Smooth muscle cell of the brain vasculature (primary cell): ENCODE measurements at regions not wholly inside any gene's neighbourhood (a gene's known extent, or its start where the extent isn't known, plus 50 kb on each side); places are given as distances from the start of the nearest gene placed in this dataset.

ENCODE experiments used
- DNase-seq: peaks from one replicate; pipeline ENCODE4 v3.0.0-alpha.2; 2012; ENCODE audit warnings: low read depth, low spot score

GRCh38 chr2:21498016-21498415, 374.2 kb downstream of the TDRD15 start:
- no peak for DNase-seq

GRCh38 chr2:21500401-21500945, 376.7 kb downstream of the TDRD15 start:
- no peak for DNase-seq

DNA sequence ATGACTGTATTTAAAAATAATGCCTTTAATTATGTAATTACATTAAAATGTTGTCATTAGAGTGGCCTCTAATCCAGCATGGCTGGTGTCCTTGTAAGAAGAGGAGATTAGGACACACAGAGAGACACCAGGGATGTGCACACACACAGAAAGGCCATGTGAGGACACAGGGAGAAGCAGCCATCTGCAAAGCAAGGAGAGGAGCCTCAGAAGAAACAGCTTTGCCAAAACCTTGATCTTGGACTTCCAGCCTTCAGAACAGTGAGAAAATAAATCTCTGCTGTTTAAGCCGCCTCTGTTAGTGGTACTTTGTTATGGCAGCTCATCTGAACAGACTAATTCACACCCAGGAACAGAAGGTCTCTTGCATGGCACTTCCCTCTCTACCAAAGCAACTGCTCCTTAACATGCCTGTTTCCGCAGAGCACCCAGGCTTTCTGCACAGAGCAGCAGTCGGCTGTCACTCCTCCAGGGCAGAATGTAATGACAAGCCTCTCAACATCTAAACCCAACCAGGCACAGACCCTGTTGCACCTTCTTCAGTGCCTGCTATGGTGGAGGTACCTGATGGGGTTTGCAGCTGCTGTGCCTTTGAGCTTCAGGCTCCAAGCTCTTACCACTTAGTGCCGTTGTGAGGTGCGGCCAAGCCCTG, 377.7 kb downstream of the TDRD15 start:
- no peak for DNase-seq

DNA sequence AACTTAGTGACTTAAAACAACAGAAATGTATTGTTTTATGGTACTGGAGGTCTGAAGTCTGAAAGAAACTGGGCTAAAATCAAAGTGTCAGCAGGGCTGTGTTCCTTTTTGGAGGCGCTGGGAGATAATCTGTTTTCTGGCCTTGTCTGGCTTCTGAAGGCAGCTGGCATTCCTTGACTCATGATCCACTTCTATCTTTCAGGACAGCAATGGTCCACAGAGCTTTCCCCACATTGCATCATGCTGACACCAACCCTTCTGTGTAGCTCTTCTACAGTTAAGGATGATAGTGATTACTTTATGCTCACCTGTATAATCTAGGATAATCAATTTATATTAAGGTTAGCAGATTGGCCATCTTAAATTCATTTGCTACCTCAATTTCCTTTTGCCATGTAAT, 392.1 kb downstream of the TDRD15 start:
- no peak for DNase-seq

GRCh38 chr2:21519412-21519811, 395.6 kb downstream of the TDRD15 start:
- no peak for DNase-seq

DNA sequence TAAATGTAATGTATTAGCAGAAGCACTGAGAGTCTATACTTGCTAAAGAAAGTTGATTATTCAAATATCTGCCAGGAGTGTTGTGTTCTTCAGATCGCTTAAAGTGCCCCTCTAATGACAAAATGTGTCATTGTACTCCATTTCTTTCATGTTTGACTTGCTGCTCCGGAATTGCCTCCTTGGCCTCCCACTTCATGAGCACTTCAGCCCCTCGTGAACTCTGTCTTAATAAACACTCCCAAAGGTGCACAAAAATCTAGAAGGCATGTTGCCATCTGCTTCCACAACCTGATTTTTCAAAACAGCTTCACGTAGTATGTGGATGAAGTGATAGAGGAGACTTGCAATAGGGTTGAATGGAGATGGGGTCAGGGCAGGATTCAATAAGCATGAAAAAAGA, 396.1 kb downstream of the TDRD15 start:
- no peak for DNase-seq

GRCh38 chr2:21535826-21536225, 412.1 kb downstream of the TDRD15 start:
- no peak for DNase-seq

DNA sequence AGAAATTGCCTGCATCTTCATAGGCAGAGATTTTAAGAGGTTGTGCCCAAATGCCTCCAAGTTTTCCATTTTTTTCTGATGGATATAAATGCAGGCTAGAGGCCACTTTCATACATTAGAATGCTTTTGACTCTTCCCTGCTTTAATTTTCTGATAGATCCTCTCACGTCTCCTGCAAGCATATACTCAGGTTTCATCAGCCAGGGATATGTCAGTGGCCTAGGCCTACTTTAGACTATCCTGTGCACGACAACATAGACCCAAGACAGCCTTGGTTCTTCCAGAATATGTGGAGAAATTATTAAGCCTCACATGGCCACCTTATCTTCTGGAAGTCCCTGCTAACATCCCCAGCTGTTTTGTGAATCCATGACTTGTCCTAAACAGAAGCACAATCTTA, 415.9 kb downstream of the TDRD15 start:
- DNase-seq: no peak

DNA sequence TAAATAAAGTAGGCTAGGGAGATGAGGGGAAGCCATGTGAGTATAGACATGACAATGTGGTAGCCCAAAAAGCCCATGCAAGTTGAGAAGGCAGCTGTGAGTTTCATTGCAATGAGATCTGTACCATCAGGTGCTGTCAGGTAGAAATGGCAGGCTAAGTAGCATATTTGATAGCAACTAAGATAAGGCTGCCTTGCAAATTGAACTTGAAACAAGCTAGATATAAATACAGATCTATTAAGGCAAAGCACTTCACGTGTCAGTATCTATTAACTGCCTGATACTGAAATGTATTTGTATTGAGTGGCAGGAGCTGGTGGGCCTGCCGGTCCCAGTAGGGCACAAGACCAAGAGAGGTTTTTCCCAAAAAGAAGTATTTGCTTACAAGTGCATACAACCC, 419.9 kb downstream of the TDRD15 start:
- no peak for DNase-seq

- DNase-seq: no peak
Observed at GRCh38 chr2:21544392-21544791, 420.6 kb downstream of the TDRD15 start.

- DNase-seq: no peak
Observed at GRCh38 chr2:21552981-21553380, 429.2 kb downstream of the TDRD15 start.

- no peak for DNase-seq
Observed at GRCh38 chr2:21559351-21559750, 435.6 kb downstream of the TDRD15 start.

DNA sequence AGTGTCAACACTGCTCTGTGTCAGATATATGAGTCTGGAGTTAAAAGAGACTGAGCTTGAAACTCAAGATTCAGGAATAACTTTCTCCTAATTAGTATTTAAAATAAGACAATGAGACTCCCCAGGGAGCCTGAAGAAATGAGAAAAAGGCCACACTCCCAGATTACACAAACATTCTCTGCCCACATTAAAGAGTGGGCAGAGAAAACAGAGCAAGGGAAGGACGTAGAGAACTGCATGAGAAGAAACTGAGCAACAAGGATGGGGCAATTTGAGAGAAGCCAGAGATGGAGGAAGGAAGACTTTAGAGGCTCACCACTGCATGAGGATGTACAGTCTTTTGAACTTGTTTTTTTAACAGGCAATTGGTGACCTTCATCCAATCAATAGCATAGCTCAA, 438.2 kb downstream of the TDRD15 start:
- no peak for DNase-seq

DNA sequence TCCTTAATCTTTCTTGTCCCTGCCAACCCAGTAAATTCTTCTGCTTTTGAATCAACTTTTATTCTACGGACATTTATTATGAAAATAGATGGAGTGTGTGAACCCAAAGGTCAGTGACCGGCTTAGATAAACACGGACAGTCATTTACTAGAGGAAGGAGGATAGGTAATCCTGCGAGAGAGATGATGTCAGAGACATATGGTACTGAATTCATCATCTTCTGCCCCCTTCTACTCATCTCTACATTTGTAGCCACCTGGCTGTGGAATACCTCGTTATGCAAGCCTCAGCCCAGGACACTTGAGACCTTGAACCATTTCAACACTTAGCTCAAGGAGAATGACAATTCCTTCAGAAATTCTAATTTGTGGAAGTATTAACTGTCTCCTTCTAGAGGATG, 443.6 kb downstream of the TDRD15 start:
- no peak for DNase-seq

- no peak for DNase-seq
Observed at GRCh38 chr2:21571686-21572085, 447.9 kb downstream of the TDRD15 start.

- DNase-seq: no peak
Observed at GRCh38 chr2:21580391-21580790, 456.6 kb downstream of the TDRD15 start.

GRCh38 chr2:21585881-21586280, 462.1 kb downstream of the TDRD15 start:
- no peak for DNase-seq

- no peak for DNase-seq
Observed at GRCh38 chr2:21590026-21590690, 466.4 kb downstream of the TDRD15 start.

DNA sequence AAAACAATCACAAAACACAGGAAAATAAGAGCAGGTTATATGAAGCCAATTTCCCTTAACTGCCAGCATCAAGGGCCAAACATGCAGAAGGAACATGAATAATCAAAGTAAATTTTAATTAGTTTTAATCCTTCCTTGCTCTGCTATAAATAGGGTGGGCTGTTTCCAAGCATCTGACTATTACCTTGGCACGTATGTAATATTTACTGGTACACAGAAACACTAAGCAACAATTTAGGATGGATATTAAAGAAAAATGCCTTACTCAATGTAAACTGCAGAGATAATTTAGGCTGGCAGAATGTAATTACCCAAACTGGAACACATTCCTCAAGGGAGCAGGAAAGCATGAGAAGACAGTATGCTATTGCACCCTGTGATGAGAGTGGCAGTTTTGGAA, 468.2 kb downstream of the TDRD15 start:
- no peak for DNase-seq

GRCh38 chr2:21599417-21599816, 475.6 kb downstream of the TDRD15 start:
- no peak for DNase-seq

DNA sequence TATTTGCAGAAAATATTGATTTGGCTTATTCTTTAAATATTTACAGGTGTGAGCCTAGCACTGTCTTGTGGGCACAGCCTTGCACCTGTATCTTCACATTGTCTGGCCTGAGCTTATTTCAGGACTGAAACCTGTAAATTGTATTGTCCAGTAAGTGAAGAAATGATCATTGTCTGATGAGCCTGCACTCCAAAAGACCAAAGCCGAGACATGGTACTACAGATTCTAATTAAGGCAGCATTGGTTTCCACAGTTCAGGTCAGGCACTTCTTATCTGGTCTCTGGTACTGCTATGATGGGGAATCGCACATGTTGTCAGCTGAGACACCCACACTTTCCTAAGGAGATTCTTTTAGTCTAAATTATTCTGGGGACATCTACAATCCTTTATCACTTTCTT, 479.0 kb downstream of the TDRD15 start:
- DNase-seq: no peak

DNA sequence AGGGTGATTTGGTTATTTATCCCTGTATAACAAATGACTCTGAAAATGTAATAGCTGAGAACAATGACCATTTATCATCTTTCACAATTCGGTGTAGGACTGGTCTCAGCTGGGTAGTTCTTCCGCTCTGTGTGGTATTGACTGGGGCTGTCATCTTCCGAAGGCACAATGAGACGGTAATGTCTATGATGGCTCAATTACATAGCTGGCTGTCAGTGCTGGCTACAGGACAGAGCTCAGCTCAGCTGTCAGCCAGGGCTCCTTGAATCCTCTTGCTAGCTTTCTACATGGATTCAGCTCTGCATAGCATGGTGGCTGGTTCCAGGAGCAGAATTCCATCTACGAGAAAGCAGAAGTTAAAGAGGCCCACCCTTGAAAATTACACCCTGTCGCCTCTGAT, 483.8 kb downstream of the TDRD15 start:
- no peak for DNase-seq

DNA sequence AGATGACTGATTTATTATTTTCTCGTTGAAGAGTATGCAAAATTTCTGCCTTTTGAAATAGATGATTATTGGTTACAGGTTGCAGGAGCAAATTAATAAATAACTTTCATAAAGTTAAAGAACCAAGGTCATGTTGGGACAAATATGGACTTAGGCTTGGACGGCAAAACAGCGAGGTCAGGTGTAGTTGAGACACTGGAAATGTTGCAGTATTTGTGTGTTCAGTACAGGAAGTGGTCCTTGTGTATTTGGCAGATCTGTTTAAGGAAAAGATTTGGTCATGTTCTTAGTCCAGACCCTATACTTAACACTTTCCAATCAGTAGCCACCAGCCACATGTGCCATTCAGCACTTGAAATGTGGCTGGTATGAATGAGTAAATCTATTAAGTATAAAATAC, 486.5 kb downstream of the TDRD15 start:
- no peak for DNase-seq
